SK-MEL-5 (cell line): ENCODE measurements at regions not wholly inside any gene's neighbourhood (a gene's known extent, or its start where the extent isn't known, plus 50 kb on each side); places are given as distances from the start of the nearest gene placed in this dataset.
"Not testable (repeated sequence)": the region's sequence is repeated elsewhere in the genome, so short reads cannot be mapped to it uniquely, and the experiment has no call there.

Experiments used
- DNase-seq: peaks from one replicate; pipeline ENCODE4 v3.0.0-alpha.2; 2016; ENCODE audit warnings: low read depth, low spot score
- in situ Hi-C: cut with HindIII; loops from 2 replicates; pipeline ENCODE4 v1.10.0; 2016; ENCODE audit warnings: low sequenced_read_pairs, high pct_unique_total_duplicates, low pct_unique_long_range_greater_than_20kb

DNA sequence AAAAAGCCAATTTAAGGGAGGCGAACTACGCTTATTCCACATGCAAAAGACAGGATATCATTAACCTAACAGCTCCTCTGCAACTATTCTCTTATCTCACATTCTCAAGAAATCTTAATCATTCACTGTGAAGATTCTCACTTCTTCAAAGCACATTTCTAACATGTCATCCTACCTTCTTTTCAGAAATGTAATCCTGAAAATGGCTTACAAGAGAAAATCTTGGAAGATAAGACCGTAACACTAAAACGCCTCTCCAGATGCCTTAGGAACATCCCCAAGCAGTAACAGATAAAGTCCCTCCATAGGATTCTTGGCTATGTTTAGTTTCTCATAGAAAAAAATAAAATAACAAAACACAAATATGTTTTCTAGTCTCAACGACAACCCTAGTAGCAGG lies 373.9 kb upstream of the CNTNAP5 start:
- in situ Hi-C loops: no loop called here

GRCh38 chr2:123652320-123652719 lies 372.8 kb upstream of the CNTNAP5 start:
- DNase-seq: no peak
- in situ Hi-C loops: no loop called here

More for the DNA sequence above, 373.9 kb upstream of the CNTNAP5 start:
- no peak for DNase-seq

DNA sequence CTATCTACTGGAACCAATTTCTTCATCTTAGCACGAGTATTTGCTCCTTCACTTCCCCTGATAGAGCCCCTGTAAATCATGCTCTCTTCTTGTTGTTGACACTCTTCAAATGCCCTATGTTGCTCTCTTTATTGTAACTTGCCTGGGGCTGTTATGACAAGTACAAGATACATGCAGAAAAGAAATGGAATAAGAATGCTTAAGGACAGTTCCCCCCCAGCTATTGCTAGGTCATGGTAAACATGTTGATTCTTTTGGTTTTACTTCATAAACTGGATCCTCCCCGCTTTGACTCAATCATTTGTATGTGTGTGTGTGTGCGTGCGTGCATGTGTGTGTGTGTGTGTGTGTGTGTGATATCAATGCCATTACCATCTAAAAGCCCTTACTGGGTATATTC lies 368.5 kb upstream of the CNTNAP5 start:
- no peak for DNase-seq
- in situ Hi-C loops: no loop called here

DNA sequence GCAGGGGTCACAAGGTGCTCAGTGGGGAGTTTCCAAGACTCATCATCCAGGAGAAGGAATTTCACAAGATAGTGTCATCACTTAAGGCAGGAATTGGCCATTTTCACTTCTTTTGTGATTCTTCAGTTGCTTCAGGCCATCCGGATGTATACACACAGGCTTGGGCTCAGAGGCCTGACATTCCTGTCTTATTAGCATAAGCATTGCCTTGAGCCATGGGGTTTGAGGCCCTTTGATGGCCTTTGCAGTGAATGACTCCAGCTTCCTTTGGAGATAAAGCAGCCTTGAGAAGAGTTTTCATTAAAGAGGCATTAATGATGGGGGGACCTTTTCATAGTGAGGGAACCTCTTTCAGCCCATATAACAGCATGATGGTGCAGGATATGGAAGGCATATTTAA lies 366.0 kb upstream of the CNTNAP5 start:
- in situ Hi-C loops: no loop called here
- no peak for DNase-seq

- in situ Hi-C loops: no loop called here
Measured at GRCh38 chr2:123670286-123670685, 354.8 kb upstream of the CNTNAP5 start.

DNA sequence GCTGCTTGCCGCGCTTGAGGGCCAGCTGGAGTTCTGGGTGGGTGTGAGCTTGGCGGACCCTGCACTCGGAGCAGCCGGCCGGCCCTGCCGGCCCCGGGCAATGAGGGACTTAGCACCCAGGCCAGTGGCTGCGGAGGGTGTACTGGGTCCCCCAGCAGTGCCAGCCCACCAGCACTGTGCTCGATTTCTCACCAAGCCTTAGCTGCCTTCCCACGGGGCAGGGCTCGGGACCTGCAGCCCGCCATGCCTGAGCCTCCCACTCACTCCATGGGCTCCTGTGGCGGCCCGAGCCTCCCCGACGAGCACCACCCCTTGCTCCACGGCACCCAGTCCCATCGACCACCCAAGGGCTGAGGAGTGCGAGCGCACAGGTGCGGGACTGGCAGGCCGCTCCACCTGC lies 341.3 kb upstream of the CNTNAP5 start:
- DNase-seq, in situ Hi-C loops: not testable (repeated sequence)

More at GRCh38 chr2:123670286-123670685, 354.8 kb upstream of the CNTNAP5 start:
- DNase-seq: no peak

GRCh38 chr2:123687064-123687463 lies 338.0 kb upstream of the CNTNAP5 start:
- DNase-seq: no peak
- in situ Hi-C loops: no loop called here

DNA sequence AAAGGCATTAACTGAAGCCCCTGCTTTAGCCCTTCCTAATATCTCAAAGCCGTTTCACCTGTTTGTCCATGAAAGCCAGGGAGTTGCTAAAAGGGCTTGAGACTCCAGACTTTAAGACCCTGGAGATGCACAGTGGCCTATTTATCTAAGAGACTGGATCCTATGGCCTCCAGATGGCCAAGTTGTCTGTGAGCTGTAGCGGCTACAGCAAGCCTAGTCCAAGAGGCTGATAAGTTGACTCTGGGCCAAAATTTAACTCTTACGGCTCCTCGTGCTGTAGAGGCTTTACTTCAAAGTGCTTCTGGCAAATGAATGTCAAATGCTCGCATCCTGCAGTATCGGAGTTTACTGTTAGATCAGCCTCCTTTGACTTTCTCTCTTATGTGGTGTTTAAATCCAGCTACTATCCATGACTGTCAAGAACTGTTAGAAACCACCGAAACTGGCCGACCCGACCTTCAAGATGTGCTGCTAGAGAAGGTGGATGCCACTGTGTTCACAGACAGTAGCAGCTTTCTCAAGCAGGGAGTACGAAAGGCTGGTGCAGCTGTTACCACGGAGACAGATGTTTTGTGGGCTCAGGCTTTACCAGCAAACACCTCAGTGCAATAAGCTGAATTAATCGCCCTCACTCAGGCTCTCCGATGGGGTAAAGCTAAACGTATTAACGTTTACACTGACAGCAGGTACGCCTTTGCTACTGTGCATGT lies 336.7 kb upstream of the CNTNAP5 start:
- DNase-seq: no peak
- in situ Hi-C loops: no loop called here

DNA sequence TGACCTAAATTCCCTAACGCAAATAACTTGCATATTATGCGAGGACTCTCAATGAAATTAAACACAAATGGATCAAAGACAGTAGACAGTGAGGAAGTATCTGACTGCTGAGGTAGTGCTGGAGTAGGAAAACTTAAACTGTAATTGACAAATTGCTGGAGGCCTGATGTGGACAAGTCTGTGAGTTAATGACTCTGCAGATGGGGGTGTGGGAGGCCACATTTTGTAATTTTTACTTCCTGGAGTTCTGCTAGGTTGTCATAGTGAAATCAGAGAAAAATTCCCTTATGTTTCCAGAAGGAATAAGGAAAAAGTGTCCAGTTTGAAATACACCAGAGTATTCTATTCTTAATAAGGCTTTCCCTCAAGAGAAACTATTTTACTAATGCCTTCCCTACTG lies 333.0 kb upstream of the CNTNAP5 start:
- no peak for DNase-seq
- in situ Hi-C loops: no loop called here

- in situ Hi-C loops: no loop called here
- no peak for DNase-seq
Measured at GRCh38 chr2:123693836-123694235, 331.3 kb upstream of the CNTNAP5 start.

DNA sequence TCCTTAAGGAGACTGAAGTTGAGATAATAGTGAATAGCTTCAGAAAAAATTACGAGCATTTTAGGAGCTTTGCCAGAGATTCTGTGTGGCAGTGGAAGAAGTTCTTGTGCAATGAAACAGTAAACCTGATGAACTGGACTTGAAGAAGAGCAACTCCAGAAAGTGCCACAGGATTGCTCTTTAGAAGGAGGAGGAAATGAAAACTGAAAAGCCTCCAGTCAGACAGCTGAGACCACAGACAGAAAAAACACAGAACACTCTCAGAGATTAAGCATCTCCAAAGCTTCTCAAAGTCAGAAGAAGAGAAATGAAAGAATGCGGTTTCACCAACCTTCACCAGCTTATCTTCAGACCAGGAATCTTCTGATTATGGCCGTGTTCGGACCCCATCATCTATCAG lies 329.7 kb upstream of the CNTNAP5 start:
- no peak for DNase-seq
- in situ Hi-C loops: no loop called here

GRCh38 chr2:123696021-123696420 lies 329.1 kb upstream of the CNTNAP5 start:
- in situ Hi-C loops: no loop called here
- no peak for DNase-seq

- DNase-seq: no peak
- in situ Hi-C loops: no loop called here
Measured at GRCh38 chr2:123696799-123697410, 328.2 kb upstream of the CNTNAP5 start.

GRCh38 chr2:123715467-123715982 lies 309.6 kb upstream of the CNTNAP5 start:
- DNase-seq: no peak
- in situ Hi-C loops: no loop called here

GRCh38 chr2:123717636-123718334 lies 307.3 kb upstream of the CNTNAP5 start:
- in situ Hi-C loops: no loop called here

GRCh38 chr2:123720760-123721159 lies 304.3 kb upstream of the CNTNAP5 start:
- in situ Hi-C loops: no loop called here
- DNase-seq: no peak

More at GRCh38 chr2:123717636-123718334, 307.3 kb upstream of the CNTNAP5 start:
- no peak for DNase-seq

DNA sequence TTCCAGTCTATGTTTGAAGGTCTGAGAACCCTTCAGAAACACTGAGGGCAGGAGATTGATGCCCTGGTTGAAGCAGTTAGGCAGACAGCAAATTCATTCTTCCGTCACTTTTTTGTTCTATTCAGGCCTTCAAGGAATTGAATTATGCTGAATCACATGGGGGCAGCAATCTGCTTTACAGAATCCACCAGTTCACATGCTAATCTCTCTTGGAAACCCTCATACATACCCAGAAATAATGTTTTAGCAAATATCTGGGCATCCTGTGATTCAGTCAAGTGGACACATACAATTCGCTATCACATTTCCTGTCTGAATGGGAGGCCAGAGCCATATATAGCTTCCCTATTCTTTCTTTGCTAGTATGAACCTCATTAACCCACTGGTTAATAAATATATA lies 301.4 kb upstream of the CNTNAP5 start:
- no peak for DNase-seq
- in situ Hi-C loops: no loop called here

DNA sequence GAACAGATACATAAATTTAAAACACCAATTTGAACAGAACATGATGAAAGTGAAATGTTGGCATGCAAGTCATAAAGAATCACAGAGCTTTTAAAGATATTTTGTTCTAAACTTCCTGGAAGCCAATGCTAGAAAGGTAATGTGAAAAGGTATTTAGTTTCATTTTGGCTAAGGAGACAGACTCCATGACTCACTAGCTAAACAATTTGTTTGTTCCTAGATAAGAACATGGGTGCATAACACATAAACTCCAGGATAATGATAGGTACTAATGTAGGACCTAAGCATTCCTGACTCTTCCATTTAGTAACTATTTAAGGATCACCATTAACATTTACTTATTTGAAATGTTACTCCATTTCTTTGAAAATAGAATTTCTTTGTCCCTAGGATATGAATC lies 292.5 kb upstream of the CNTNAP5 start:
- DNase-seq: no peak
- in situ Hi-C loops: no loop called here

DNA sequence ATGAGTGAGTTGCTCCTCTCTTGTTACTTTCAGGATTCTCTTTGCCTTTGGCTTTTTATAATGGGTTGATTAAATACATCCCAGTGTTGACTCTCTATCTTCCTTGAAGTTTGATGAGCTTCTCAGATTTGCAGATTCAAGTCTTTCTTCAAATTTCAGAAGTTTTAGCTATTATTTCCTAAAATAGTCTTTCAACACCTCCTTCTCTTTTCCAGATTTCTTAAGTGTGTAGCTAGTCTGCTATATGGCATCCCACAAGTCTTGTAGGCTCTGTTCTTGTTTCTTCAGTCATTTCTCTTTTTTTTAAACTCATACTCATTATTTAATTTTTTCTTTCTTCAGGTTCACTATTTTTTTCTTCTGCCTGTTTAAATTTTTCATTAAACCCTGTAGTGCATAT lies 287.7 kb upstream of the CNTNAP5 start:
- no peak for DNase-seq
- in situ Hi-C loops: no loop called here
